Stomach (tissue), 8 donors: ENCODE measurements at regions not wholly inside any gene's neighbourhood (a gene's known extent, or its start where the extent isn't known, plus 50 kb on each side); places are given as distances from the start of the nearest gene placed in this dataset.

Experiments used
- DNase-seq, 2 donors: peaks; one replicate each; pipeline versions ENCODE4 v3.0.0 to v3.0.0-alpha.2; 2013 to 2019
- H3K27ac ChIP-seq, 5 donors: fragments of 200-600 bp in 4 of 5; sonication (generic) in 4 of 5; one replicate each; pipeline ENCODE4 v1.5.1; 2013 to 2019; ENCODE audit warnings: mild to moderate bottlenecking in 1 of 5, moderate library complexity in 1 of 5
- H3K27me3 ChIP-seq, 3 donors: fragments of 200-600 bp; sonication (generic); one replicate each; pipeline ENCODE4 v1.5.1; 2017 to 2019; ENCODE audit warnings: mixed run types in 1 of 3
- H3K36me3 ChIP-seq, 4 donors: fragments of 200-600 bp; sonication (generic); 1 replicate in 3 of 4; 2 replicates in 1 of 4; pipeline ENCODE4 v1.5.1; 2016 to 2019
- H3K4me1 ChIP-seq, 4 donors: fragments of 200-600 bp; sonication (generic); one replicate each; pipeline ENCODE4 v1.5.1; 2016 to 2019
- H3K4me3 ChIP-seq, 4 donors: fragments of 200-600 bp; sonication (generic) in 3 of 4; one replicate each; pipeline ENCODE4 v1.5.1; 2016 to 2019; ENCODE audit warnings: mild to moderate bottlenecking in 1 of 4
- H3K9me3 ChIP-seq, 4 donors: fragments of 200-600 bp; sonication (generic); one replicate each; pipeline ENCODE4 v1.5.1; 2016 to 2019
- CTCF ChIP-seq, 7 experiments: fragments of 450-650 bp in 4 of 7; fragments of 200-600 bp in 3 of 7; sonication (generic) in 3 of 7; IDR thresholded peaks; one replicate each; pipeline ENCODE4 v1.5.1; 2016 to 2019; ENCODE audit warnings: antibody characterized with exemption in 7 of 7, control low read depth in 2 of 7, mild to moderate bottlenecking in 1 of 7
- EP300 ChIP-seq: sonication (generic); formaldehyde crosslinking; IDR thresholded peaks from one replicate; pipeline ENCODE4 v1.6.1; 2017; ENCODE audit warnings: antibody characterized with exemption
- POLR2A ChIP-seq, 4 donors: fragments of 450-650 bp; IDR thresholded peaks; one replicate each; pipeline ENCODE4 v1.6.1; 2016; ENCODE audit warnings: antibody characterized with exemption in 4 of 4, control low read depth in 2 of 4, mild to moderate bottlenecking in 1 of 4, moderate library complexity in 1 of 4
- POLR2AphosphoS5 ChIP-seq, 3 donors: sonication (generic); formaldehyde crosslinking; IDR thresholded peaks; one replicate each; pipeline ENCODE4 v1.6.1; 2016; ENCODE audit warnings: antibody characterized with exemption in 3 of 3
- WGBS, 5 donors: extraction: QIAGEN DNeasy Blood & Tissue Kit in 3 of 5; methylation state at CpG; one replicate each; pipeline versions ENCODE4 v1.1.5 to v1.1.7; 2013 to 2018; 5-methylcytosine and 5-hydroxymethylcytosine counted together
- intact Hi-C: fragments of 100-400 bp; cut with DNase I; formaldehyde crosslinking; loops from one replicate; pipeline ENCODE4 v1.15.1; 2023; ENCODE audit warnings: low total_unique reads
- donor health status: healthy with polysubstance abuse.
- donor health status: Bipolar disorder and iron deficiency.
- donor health status: healthy.

DNA sequence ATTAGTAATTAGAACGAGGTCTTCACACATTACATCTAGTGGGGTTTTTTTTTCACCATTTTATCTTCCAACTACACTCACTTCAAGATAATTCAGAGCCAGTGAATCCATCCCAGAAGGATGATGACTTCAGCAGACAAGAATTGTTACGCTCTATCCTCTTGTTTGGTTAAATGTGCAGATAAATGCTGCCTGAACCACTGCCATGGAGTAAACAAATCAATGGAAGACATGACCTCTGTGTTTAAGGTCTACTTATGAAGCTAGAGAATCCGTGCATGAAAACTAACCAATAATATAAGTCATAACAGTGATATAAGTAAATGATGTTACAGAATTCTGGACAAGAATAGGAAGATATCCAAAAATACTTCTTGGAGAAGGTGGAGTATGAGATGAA lies 602.6 kb downstream of the TLR4 start:
- DNase-seq = peak in 1 of 2 donors; percentile 38
- WGBS, 5 donors = 34 to 58% (median 43%) methylated on average over 3 of the region's 3 CpGs

GRCh38 chr9:118313965-118314364 lies 609.8 kb downstream of the TLR4 start:
- H3K27me3 ChIP-seq = no peaks in the 10 kb centered on the region
- H3K4me1 ChIP-seq = no peaks in the 10 kb centered on the region
- no peak overlapping the region for H3K27ac ChIP-seq
- TF ChIP-seq POLR2A (IDR thresholded peaks at IDR 0.05) (no peak), CTCF (IDR thresholded peaks at IDR 0.05) (no peak)
- H3K4me3 ChIP-seq = no peak overlapping the region
- no peaks in the 10 kb centered on the region for H3K9me3 ChIP-seq
- WGBS, 5 donors = 67 to 78% (median 72%) methylated on average over 3 of the region's 3 CpGs
- no peaks in the 10 kb centered on the region for H3K36me3 ChIP-seq
- intact Hi-C loops = no loop called here
- DNase-seq = no peak

More for the DNA sequence above, 602.6 kb downstream of the TLR4 start:
- intact Hi-C loops = no loop called here
- no peaks in the 10 kb centered on the region for H3K9me3 ChIP-seq
- H3K36me3 ChIP-seq = no peaks in the 10 kb centered on the region
- H3K4me3 ChIP-seq = no peak overlapping the region
- TF ChIP-seq CTCF (IDR thresholded peaks at IDR 0.05) (no peak), EP300 (no peak), POLR2A (IDR thresholded peaks at IDR 0.05) (no peak), POLR2AphosphoS5 (IDR thresholded peaks at IDR 0.05) (no peak)
- no peaks in the 10 kb centered on the region for H3K4me1 ChIP-seq
- H3K27ac ChIP-seq = no peak overlapping the region
- no peaks in the 10 kb centered on the region for H3K27me3 ChIP-seq

- WGBS, 5 donors = 62 to 84% (median 73%) methylated on average over 2 of the region's 2 CpGs
- TF ChIP-seq POLR2AphosphoS5 (IDR thresholded peaks at IDR 0.05) = no peak
- no peak for TF ChIP-seq CTCF (IDR thresholded peaks at IDR 0.05)
- no peak for TF ChIP-seq EP300
- no peak for TF ChIP-seq POLR2A (IDR thresholded peaks at IDR 0.05)
- no peaks in the 10 kb centered on the region for H3K4me1 ChIP-seq
- no peak for DNase-seq
- intact Hi-C loops = no loop called here
- H3K4me3 ChIP-seq = no peak overlapping the region
- no peak overlapping the region for H3K27ac ChIP-seq
- H3K36me3 ChIP-seq = no peaks in the 10 kb centered on the region
- H3K9me3 ChIP-seq = no peaks in the 10 kb centered on the region
- H3K27me3 ChIP-seq = no peaks in the 10 kb centered on the region
Observed at GRCh38 chr9:118316831-118317343, 612.7 kb downstream of the TLR4 start.

DNA sequence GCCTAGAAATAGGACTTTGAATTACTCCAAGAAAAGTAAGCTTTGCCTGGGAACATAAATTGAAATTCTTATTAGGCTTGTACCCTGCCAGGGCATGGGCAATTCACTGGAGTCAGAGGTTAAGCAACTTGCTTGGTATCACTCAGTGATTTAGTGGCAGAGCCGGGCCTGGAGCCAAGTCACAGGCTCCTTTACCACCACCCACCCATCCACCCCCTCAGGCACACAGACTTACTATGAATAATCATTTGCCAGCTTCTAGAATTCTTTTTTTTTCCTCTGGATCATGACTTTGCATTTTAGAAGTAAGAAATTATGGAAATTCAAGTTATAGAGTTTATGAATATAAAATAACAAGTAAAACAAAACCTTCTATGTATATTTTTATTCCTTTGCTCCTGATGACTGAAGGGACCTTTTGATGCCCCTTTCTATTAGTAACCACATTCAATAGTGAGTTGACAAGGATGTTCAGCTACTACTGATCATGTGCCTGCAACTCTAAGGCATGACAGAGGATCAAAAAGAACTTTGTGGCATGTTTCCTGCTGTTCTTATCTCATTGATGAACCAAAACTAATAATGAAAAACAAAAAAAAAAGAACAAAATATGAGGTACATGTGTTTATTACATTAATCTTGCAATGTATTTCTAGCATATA lies 614.7 kb downstream of the TLR4 start:
- no peak for DNase-seq
- Histone ChIP-seq H3K9me3 (no peaks in the 10 kb centered on the region), H3K4me1 (no peaks in the 10 kb centered on the region), H3K27ac (no peak overlapping the region), H3K27me3 (no peaks in the 10 kb centered on the region), H3K36me3 (no peaks in the 10 kb centered on the region), H3K4me3 (no peak overlapping the region)
- TF ChIP-seq POLR2AphosphoS5 (IDR thresholded peaks at IDR 0.05) (no peak), EP300 (no peak), POLR2A (IDR thresholded peaks at IDR 0.05) (no peak), CTCF (IDR thresholded peaks at IDR 0.05) (no peak)
- intact Hi-C loops = no loop called here
- WGBS, 5 donors = 34 to 76% (median 56%) methylated on average over 1 of the region's 1 CpG
